Tibial nerve (tissue), 4 donors: ENCODE measurements at regions not wholly inside any gene's neighbourhood (a gene's known extent, or its start where the extent isn't known, plus 50 kb on each side); places are given as distances from the start of the nearest gene placed in this dataset.
"Not testable (repeated sequence)": the region's sequence is repeated elsewhere in the genome, so short reads cannot be mapped to it uniquely, and the experiment has no call there.

ENCODE experiments used
- DNase-seq, 2 donors: peaks; one replicate each; pipeline ENCODE4 v3.0.0-alpha.2; 2019; ENCODE audit warnings: low spot score in 2 of 2
- H3K27ac ChIP-seq, 4 donors: fragments of 200-600 bp; sonication (generic) in 3 of 4; one replicate each; pipeline ENCODE4 v1.5.1; 2017 to 2019; ENCODE audit warnings: mild to moderate bottlenecking in 1 of 4
- H3K27me3 ChIP-seq, 2 donors: fragments of 200-600 bp; sonication (generic) in 1 of 2; one replicate each; pipeline versions ENCODE4 v1.5.1 to v1.6.0; 2017 to 2019
- H3K36me3 ChIP-seq, 3 donors: fragments of 200-600 bp; sonication (generic); one replicate each; pipeline ENCODE4 v1.5.1; 2018 to 2019
- H3K4me1 ChIP-seq, 4 donors: fragments of 200-600 bp; sonication (generic) in 3 of 4; one replicate each; pipeline ENCODE4 v1.5.1; 2017 to 2019
- H3K4me3 ChIP-seq, 4 donors: fragments of 200-600 bp; sonication (generic) in 3 of 4; one replicate each; pipeline ENCODE4 v1.5.1; 2017 to 2019; ENCODE audit warnings: mild to moderate bottlenecking in 1 of 4, moderate library complexity in 1 of 4
- H3K9me3 ChIP-seq, 4 donors: fragments of 200-600 bp; sonication (generic) in 3 of 4; one replicate each; pipeline ENCODE4 v1.5.1; 2017 to 2019
- CTCF ChIP-seq, 5 experiments: fragments of 200-600 bp in 3 of 5; fragments of 450-650 bp in 2 of 5; sonication (generic) in 3 of 5; IDR thresholded peaks; one replicate each; pipeline ENCODE4 v1.5.1; 2016 to 2019; ENCODE audit warnings: antibody characterized with exemption in 5 of 5, mild to moderate bottlenecking in 3 of 5, moderate library complexity in 2 of 5
- EP300 ChIP-seq, 2 donors: sonication (generic); formaldehyde crosslinking; IDR thresholded peaks; one replicate each; pipeline ENCODE4 v1.6.1; 2017; ENCODE audit warnings: antibody characterized with exemption in 2 of 2, mild to moderate bottlenecking in 1 of 2
- POLR2A ChIP-seq, 2 donors: fragments of 450-650 bp; IDR thresholded peaks; one replicate each; pipeline ENCODE4 v1.6.1; 2017; ENCODE audit warnings: antibody characterized with exemption in 2 of 2, mild to moderate bottlenecking in 2 of 2, moderate library complexity in 2 of 2
- WGBS, 2 donors: methylation state at CpG; one replicate each; pipeline ENCODE4 v1.1.5; 2018; 5-methylcytosine and 5-hydroxymethylcytosine counted together

- Histone ChIP-seq H3K27me3 (no peaks in the 10 kb centered on the region), H3K36me3 (no peaks in the 10 kb centered on the region), H3K4me1 (no peaks in the 10 kb centered on the region), H3K9me3 (no peaks in the 10 kb centered on the region), H3K27ac (no peak overlapping the region), H3K4me3 (no peak overlapping the region)
- no peak for DNase-seq
- TF ChIP-seq POLR2A (IDR thresholded peaks at IDR 0.05) (no peak), EP300 (IDR thresholded peaks at IDR 0.05) (no peak), CTCF (IDR thresholded peaks at IDR 0.05) (no peak)
- 73 to 81% methylated on average over 4 of the region's 4 CpGs for WGBS, 2 donors
These were observed 523.4 kb upstream of the FANCL start for GRCh38 chr2:58764338-58765104.

- H3K9me3 ChIP-seq = no peaks in the 10 kb centered on the region
- H3K4me1 ChIP-seq = no peaks in the 10 kb centered on the region
- no peaks in the 10 kb centered on the region for H3K36me3 ChIP-seq
- TF ChIP-seq EP300 (IDR thresholded peaks at IDR 0.05) (no peak), CTCF (IDR thresholded peaks at IDR 0.05) (peak in 4 of 5 experiments; percentile 25 to 31 (median 26))
- WGBS, 2 donors = 15 to 19% methylated on average over 5 of the region's 5 CpGs
- H3K4me3 ChIP-seq = no peak overlapping the region
- H3K27me3 ChIP-seq = no peaks in the 10 kb centered on the region
- H3K27ac ChIP-seq = no peak overlapping the region
- peak in 1 of 2 donors; percentile 6 for DNase-seq
These were observed 521.2 kb upstream of the FANCL start for GRCh38 chr2:58762176-58762781.

GRCh38 chr2:58757971-58758370 is 516.8 kb upstream of the FANCL start:
- Histone ChIP-seq H3K27me3 (no peaks in the 10 kb centered on the region), H3K9me3 (no peaks in the 10 kb centered on the region), H3K4me3 (no peak overlapping the region), H3K36me3 (no peaks in the 10 kb centered on the region), H3K27ac (no peak overlapping the region), H3K4me1 (no peaks in the 10 kb centered on the region)
- WGBS, 2 donors = 76 to 85% methylated on average over 6 of the region's 6 CpGs
- no peak for DNase-seq
- TF ChIP-seq EP300 (IDR thresholded peaks at IDR 0.05) = no peak
- TF ChIP-seq POLR2A (IDR thresholded peaks at IDR 0.05) = no peak
- TF ChIP-seq CTCF (IDR thresholded peaks at IDR 0.05) = no peak

GRCh38 chr2:58756336-58756735 is 515.2 kb upstream of the FANCL start:
- WGBS, 2 donors = 23 to 31% methylated on average over 2 of the region's 2 CpGs

GRCh38 chr2:58752507-58752906 is 511.4 kb upstream of the FANCL start:
- H3K4me3 ChIP-seq, H3K36me3 ChIP-seq, H3K27me3 ChIP-seq, H3K4me1 ChIP-seq, H3K9me3 ChIP-seq, DNase-seq, H3K27ac ChIP-seq: not testable (repeated sequence)
- 76 to 89% methylated on average over 2 of the region's 2 CpGs for WGBS, 2 donors

More at GRCh38 chr2:58756336-58756735, 515.2 kb upstream of the FANCL start:
- Histone ChIP-seq H3K36me3 (no peaks in the 10 kb centered on the region), H3K27ac (no peak overlapping the region), H3K4me1 (no peaks in the 10 kb centered on the region), H3K27me3 (no peaks in the 10 kb centered on the region), H3K9me3 (no peaks in the 10 kb centered on the region), H3K4me3 (no peak overlapping the region)
- no peak for TF ChIP-seq POLR2A (IDR thresholded peaks at IDR 0.05)
- TF ChIP-seq EP300 (IDR thresholded peaks at IDR 0.05) = no peak
- no peak for TF ChIP-seq CTCF (IDR thresholded peaks at IDR 0.05)
- no peak for DNase-seq

- H3K4me3 ChIP-seq, H3K36me3 ChIP-seq, DNase-seq, H3K9me3 ChIP-seq, H3K4me1 ChIP-seq, H3K27me3 ChIP-seq, H3K27ac ChIP-seq: not testable (repeated sequence)
- WGBS, 2 donors = 85 to 89% methylated on average over 3 of the region's 3 CpGs
These were observed 510.6 kb upstream of the FANCL start for GRCh38 chr2:58751676-58752075.
